Psoas muscle (tissue), 7 donors: ENCODE measurements at regions not wholly inside any gene's neighbourhood (a gene's known extent, or its start where the extent isn't known, plus 50 kb on each side); places are given as distances from the start of the nearest gene placed in this dataset.

Experiments
- ATAC-seq, 4 donors: fragments of 200-7000 bp; cut with Tn5 transposase; one replicate each; pipeline ENCODE4 v1.9.1; 2020; ENCODE audit warnings: moderate library complexity in 3 of 4, mild to moderate bottlenecking in 2 of 4
- DNase-seq, 2 donors: peaks; one replicate each; pipeline ENCODE4 v3.0.0-alpha.2; 2020
- H3K27ac ChIP-seq: fragments of 200-600 bp; one replicate; pipeline ENCODE4 v1.8.0; 2022
- H3K27me3 ChIP-seq, 3 donors: fragments of 200-600 bp in 1 of 3; one replicate each; pipeline versions ENCODE4 v1.6.1 to v1.8.0; 2013 to 2022; ENCODE audit warnings: low read length in 2 of 3, mild to moderate bottlenecking in 2 of 3, moderate library complexity in 1 of 3; ENCODE audit not compliant: insufficient read depth in 3 of 3
- H3K36me3 ChIP-seq, 2 donors: fragments of 200-600 bp in 1 of 2; one replicate each; pipeline versions ENCODE4 v1.6.1 to v1.8.0; 2013 to 2022; ENCODE audit warnings: low read depth in 1 of 2, mild to moderate bottlenecking in 1 of 2, moderate library complexity in 1 of 2; ENCODE audit not compliant: insufficient read depth in 1 of 2
- H3K4me1 ChIP-seq: fragments of 200-600 bp; one replicate; pipeline ENCODE4 v1.8.0; 2022
- H3K4me3 ChIP-seq: fragments of 200-600 bp; one replicate; pipeline ENCODE4 v1.8.0; 2022; ENCODE audit warnings: mild to moderate bottlenecking
- H3K9me3 ChIP-seq: fragments of 200-600 bp; one replicate; pipeline ENCODE4 v1.8.0; 2022
- WGBS, 3 donors: extraction: QIAGEN DNeasy Blood & Tissue Kit; methylation state at CpG; one replicate each; pipeline versions ENCODE4 v1.1.6 to v1.1.7; 2013; 5-methylcytosine and 5-hydroxymethylcytosine counted together
- intact Hi-C, 2 donors: fragments of 100-400 bp; cut with DNase I; formaldehyde crosslinking; loops; one replicate each; pipeline versions ENCODE4 v1.11.0 to v1.14.2; 2022
- TF ChIP-seq, protein P1 (sequence below): fragments of 200-600 bp; IDR thresholded peaks from one replicate; pipeline ENCODE4 v1.8.0; 2022; ENCODE audit warnings: antibody characterized with exemption
- donor health status: healthy with polysubstance abuse.
- donor health status: DM: no; HTN: no; CAD: no; lungs with moderate emphysema.
- donor health status: Bipolar disorder and iron deficiency.
- donor health status: healthy.
- donor health status: DM: yes; HTN: yes; CAD: no.
- donor health status: DM: no; HTN: no; CAD: no.
- donor health status: DM: yes; HTN: yes; CAD: no.

DNA sequence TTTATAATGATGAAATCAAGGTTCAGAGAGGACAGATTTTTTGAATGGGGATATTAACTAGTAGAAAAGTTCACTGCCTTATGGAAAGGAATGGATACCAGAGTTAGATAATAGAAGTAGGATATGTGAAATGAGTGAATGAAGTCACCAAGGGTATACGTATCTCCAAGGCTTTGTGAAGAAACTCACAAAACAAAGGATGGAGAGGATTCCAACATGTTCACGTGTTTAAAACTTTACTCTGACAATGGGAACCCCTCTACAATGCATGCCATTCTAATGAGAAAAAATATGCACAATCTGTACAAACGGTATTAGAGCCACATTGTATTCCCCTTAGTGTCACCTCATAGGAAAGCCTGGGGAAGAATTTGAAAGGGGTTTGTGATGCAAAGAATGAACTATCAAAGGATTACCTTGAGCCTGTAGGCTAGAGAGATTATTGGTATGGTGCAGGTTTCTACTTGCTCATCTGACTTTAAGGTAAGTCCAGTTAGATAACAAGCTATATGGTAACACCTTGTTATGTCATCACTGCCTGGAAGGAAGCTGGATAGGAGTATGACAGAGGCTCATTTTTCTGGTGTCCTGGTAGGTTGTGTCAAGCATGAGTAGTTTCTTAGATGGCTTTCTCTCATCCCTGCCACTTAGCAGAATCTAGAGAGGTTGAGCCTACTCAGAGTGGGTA, 250.3 kb upstream of the SEMA6A start:
- intact Hi-C loops, result no loop called here
- no peak for ATAC-seq
- no peak overlapping the region for H3K4me3 ChIP-seq
- no peaks in the 10 kb centered on the region for H3K4me1 ChIP-seq
- no peaks in the 10 kb centered on the region for H3K27me3 ChIP-seq
- H3K9me3 ChIP-seq, result no peaks in the 10 kb centered on the region
- H3K36me3 ChIP-seq, result no peaks in the 10 kb centered on the region
- WGBS, 3 donors, result 76 to 84% (median 82%) methylated on average over 3 of the region's 3 CpGs
- DNase-seq, result no peak
- H3K27ac ChIP-seq, result no peak overlapping the region
- TF ChIP-seq, protein P1, sequence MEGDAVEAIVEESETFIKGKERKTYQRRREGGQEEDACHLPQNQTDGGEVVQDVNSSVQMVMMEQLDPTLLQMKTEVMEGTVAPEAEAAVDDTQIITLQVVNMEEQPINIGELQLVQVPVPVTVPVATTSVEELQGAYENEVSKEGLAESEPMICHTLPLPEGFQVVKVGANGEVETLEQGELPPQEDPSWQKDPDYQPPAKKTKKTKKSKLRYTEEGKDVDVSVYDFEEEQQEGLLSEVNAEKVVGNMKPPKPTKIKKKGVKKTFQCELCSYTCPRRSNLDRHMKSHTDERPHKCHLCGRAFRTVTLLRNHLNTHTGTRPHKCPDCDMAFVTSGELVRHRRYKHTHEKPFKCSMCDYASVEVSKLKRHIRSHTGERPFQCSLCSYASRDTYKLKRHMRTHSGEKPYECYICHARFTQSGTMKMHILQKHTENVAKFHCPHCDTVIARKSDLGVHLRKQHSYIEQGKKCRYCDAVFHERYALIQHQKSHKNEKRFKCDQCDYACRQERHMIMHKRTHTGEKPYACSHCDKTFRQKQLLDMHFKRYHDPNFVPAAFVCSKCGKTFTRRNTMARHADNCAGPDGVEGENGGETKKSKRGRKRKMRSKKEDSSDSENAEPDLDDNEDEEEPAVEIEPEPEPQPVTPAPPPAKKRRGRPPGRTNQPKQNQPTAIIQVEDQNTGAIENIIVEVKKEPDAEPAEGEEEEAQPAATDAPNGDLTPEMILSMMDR, result no peak

DNA sequence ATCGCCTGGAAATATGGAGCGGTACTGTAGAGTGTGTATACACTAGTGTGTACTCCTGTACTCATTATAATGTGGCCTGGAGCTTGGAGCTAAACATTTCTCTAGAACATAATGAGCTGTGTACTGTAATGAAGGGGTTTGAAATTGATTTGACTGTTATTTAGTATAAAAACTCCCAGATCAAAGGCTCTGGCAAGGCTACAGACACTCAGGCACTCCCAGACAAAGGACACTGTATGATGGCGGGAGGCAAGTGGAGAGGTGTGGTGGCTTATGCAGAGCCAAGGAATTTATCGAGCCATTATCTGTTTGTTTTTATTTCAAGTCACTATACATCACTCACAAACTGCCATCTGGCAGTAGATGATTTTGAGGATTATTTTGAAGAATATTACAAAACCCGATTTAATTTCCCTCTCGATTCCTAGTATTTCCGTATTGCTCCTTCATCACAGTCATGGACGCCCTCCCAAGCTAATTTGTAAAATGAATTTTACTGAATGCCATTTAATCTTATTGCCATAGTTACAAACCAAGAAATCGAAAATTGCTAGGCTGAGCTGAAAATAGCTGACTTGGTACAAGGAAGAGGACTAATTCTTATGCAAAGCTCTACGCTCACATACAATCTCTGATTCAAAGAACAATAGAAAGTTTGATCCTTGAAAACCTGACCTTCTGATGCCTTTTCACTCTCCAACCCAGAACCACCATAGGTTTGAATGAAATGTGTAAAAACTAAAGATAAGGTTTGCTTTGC, 240.2 kb upstream of the SEMA6A start:
- Histone ChIP-seq H3K9me3 (no peaks in the 10 kb centered on the region), H3K4me3 (no peak overlapping the region), H3K36me3 (no peaks in the 10 kb centered on the region), H3K27ac (no peak overlapping the region), H3K4me1 (no peaks in the 10 kb centered on the region), H3K27me3 (no peaks in the 10 kb centered on the region)
- TF ChIP-seq, protein P1, result no peak
- DNase-seq, result no peak
- no peak for ATAC-seq
- intact Hi-C loops, result no loop called here
- WGBS, 3 donors, result 71 to 81% (median 73%) methylated on average over 10 of the region's 10 CpGs

DNA sequence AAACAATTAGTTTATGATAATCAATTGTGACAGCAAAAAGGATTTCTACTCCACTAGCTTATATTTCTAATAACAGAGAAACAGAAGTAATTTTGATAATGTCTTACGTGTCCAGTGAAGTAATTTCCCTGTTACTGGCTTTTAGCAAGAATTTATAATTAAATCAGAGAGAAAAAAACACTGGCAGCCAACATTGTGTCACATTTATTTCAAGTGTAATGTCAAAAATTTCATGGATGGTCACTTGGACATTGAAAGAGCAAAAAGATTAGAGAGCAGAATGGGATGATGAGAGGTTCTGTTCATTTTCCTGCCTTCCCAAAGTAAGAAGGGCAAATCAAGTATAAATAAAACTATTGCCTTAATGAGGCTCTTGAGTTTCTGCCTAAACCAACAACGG, 239.3 kb upstream of the SEMA6A start:
- Histone ChIP-seq H3K27me3 (no peaks in the 10 kb centered on the region), H3K9me3 (no peaks in the 10 kb centered on the region), H3K4me3 (no peak overlapping the region), H3K36me3 (no peaks in the 10 kb centered on the region), H3K27ac (no peak overlapping the region), H3K4me1 (no peaks in the 10 kb centered on the region)
- ATAC-seq (no peak), DNase-seq (no peak)
- intact Hi-C loops, result no loop called here
- TF ChIP-seq, protein P1, result no peak
- WGBS, 3 donors, result 53 to 83% (median 67%) methylated on average over 2 of the region's 2 CpGs

DNA sequence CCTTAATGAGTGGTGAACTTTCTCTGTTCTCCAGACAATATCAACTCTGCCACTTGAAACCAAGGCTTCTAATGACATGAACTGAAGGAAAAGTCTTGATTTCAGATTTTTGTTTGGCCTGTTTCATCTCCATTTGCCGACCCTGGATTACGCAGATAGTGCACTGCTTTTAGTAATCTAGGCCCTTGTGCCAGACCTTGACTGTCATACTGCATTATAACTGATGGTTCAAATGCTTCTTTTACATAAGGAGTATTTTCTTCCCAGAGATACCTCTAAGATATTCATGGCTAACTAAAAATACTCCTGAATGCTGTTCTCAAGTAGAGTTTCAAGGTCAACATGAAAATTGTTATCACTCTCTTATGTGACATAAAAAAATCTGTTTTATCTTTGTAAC, 238.7 kb upstream of the SEMA6A start:
- intact Hi-C loops, result no loop called here
- Histone ChIP-seq H3K4me1 (no peaks in the 10 kb centered on the region), H3K27ac (no peak overlapping the region), H3K36me3 (no peaks in the 10 kb centered on the region), H3K27me3 (no peaks in the 10 kb centered on the region), H3K9me3 (no peaks in the 10 kb centered on the region), H3K4me3 (no peak overlapping the region)
- 84 to 93% (median 86%) methylated on average over 2 of the region's 2 CpGs for WGBS, 3 donors
- no peak for ATAC-seq
- TF ChIP-seq, protein P1, result no peak
- no peak for DNase-seq
